NT2/D1 (cell line): ENCODE measurements at regions not wholly inside any gene's neighbourhood (a gene's known extent, or its start where the extent isn't known, plus 50 kb on each side); places are given as distances from the start of the nearest gene placed in this dataset.
"Not testable (repeated sequence)": the region's sequence is repeated elsewhere in the genome, so short reads cannot be mapped to it uniquely, and the experiment has no call there.

Experiments
- DNase-seq: peaks from one replicate; pipeline ENCODE4 v3.0.0-alpha.2; 2011; ENCODE audit warnings: low read depth, low spot score
- H3K27me3 ChIP-seq: 2 replicates; pipeline ENCODE4 v1.6.0; 2011; ENCODE audit warnings: mild to moderate bottlenecking; ENCODE audit not compliant: insufficient read length, insufficient read depth
- H3K36me3 ChIP-seq: 2 replicates; pipeline ENCODE4 v1.6.1; 2011; ENCODE audit warnings: mild to moderate bottlenecking, low read length, mixed read lengths; ENCODE audit not compliant: insufficient read depth, insufficient read length
- H3K4me1 ChIP-seq: 2 replicates; pipeline ENCODE4 v1.5.1; 2011; ENCODE audit not compliant: insufficient read depth, insufficient read length
- H3K4me3 ChIP-seq: 2 replicates; pipeline ENCODE4 v1.5.1; 2011; ENCODE audit warnings: low read depth; ENCODE audit not compliant: insufficient read length
- H3K9ac ChIP-seq: 2 replicates; pipeline ENCODE4 v1.6.0; 2011; ENCODE audit warnings: low read depth; ENCODE audit not compliant: insufficient read length
- H3K9me3 ChIP-seq: 2 replicates; pipeline ENCODE4 v1.5.1; 2011; ENCODE audit warnings: mild to moderate bottlenecking, low read length; ENCODE audit not compliant: insufficient read depth
- SUZ12 ChIP-seq: IDR thresholded peaks from 2 replicates; pipeline ENCODE4 v1.6.1; 2011; ENCODE audit not compliant: insufficient read length, insufficient read depth; ENCODE audit errors: extremely low read depth
- YY1 ChIP-seq: IDR thresholded peaks from 2 replicates; pipeline ENCODE4 v1.6.1; 2011; ENCODE audit not compliant: insufficient read length, insufficient read depth
- ZNF274 ChIP-seq: IDR thresholded peaks from 2 replicates; pipeline ENCODE4 v1.6.1; 2011; ENCODE audit warnings: mild to moderate bottlenecking, low read depth, low read length

DNA sequence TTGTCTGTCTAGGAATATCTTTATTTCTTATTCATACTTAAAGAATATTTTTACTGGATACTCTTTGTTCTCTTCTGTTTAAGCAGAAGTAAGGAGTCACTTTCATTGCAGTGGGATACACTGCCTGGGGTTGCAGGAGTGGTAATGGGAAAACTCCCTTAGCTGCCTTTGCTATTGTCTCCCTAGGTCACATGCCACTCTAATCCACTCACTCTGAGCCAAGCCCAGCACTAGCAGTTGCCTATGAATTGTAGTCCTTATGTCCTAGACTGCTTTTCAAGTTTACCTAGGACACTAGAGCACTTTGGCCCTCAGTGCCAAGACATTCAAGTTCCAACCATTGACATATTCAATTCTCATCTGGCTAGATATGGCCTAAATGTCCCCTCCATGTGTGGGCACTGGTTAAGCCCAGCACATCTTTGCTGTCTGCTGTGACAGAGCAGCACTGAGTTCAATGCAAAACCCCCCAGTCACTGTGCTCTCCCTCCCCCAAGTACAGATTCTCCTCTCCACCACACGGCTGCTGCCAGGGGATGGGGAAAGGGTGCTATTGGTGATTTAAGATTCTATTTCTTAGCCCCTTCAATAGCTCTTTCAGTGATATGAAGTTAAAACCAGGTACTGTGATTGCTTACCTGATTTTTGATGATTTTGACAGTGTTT lies 991.7 kb upstream of the KCND2 start:
- Histone ChIP-seq H3K36me3 (no peaks in the 10 kb centered on the region), H3K27me3 (no peaks in the 10 kb centered on the region), H3K4me1 (no peaks in the 10 kb centered on the region), H3K9ac (no peak overlapping the region), H3K9me3 (no peaks in the 10 kb centered on the region), H3K4me3 (no peak overlapping the region)
- no peak for DNase-seq
- TF ChIP-seq YY1 (no peak), SUZ12 (no peak), ZNF274 (no peak)

DNA sequence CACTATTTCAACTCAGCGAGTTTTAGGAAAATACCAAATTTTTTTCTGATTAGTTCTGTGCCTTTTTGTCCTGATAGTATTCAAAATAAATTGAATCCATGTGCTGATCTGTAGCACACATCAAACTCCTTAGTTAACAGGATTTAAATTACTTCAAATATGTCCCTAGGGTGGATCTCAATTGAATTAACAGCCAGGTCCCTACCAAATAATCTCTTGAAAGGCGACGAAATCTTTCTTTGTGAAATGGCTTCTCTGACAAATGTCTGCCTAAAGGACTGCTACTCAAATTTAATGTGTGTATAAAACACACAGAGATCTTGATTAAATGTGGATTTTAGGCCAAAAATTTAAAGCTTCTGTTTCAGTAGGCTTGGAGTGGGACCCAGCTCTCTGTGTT lies 989.6 kb upstream of the KCND2 start:
- Histone ChIP-seq H3K27me3 (no peaks in the 10 kb centered on the region), H3K4me3 (no peak overlapping the region), H3K4me1 (no peaks in the 10 kb centered on the region), H3K9ac (no peak overlapping the region), H3K9me3 (no peaks in the 10 kb centered on the region), H3K36me3 (no peaks in the 10 kb centered on the region)
- TF ChIP-seq YY1 (no peak), SUZ12 (no peak), ZNF274 (no peak)
- no peak for DNase-seq

DNA sequence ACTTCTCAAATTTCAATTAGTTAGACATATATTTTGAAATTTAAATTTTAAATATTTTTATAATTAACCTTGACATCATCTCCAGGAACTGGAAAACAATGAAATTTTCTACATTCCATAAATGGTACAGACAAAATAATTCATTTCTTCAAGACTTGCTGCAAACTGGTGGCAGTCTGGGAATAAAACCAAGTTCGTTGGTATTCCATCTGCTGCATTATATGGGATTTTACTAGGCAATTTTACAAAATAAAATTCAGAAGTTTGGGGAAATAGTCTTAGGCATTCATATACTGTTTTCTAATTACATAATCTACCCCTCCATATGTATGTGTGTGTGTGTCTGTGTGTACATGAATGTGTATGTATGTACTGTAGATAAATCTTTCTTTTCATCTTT lies 984.6 kb upstream of the KCND2 start:
- Histone ChIP-seq H3K9me3 (no peaks in the 10 kb centered on the region), H3K27me3 (no peaks in the 10 kb centered on the region), H3K36me3 (no peaks in the 10 kb centered on the region), H3K4me3 (no peak overlapping the region), H3K4me1 (no peaks in the 10 kb centered on the region), H3K9ac (no peak overlapping the region)
- DNase-seq, result no peak
- TF ChIP-seq SUZ12, result no peak
- TF ChIP-seq YY1, result no peak
- TF ChIP-seq ZNF274, result no peak

DNA sequence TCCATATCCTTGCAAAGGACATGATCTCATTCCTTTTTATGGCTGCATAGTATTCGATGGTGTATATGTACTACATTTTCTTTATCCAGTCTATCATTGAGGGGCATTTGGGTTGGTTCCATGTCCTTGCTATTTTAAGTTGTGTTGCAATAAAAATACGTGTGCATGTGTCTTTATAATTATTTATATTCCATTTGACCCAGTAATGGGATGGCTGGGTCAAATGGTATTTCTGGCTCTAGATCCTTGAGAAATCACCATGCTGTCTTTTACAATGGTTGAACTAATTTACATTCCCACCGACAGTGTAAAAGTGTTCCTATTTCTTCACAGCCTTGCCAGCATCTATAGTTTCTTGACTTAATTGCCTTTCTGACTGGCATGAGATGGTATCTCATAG lies 972.6 kb upstream of the KCND2 start:
- H3K4me1 ChIP-seq, H3K9ac ChIP-seq, H3K27me3 ChIP-seq, H3K36me3 ChIP-seq, H3K4me3 ChIP-seq, DNase-seq, H3K9me3 ChIP-seq: not testable (repeated sequence)

DNA sequence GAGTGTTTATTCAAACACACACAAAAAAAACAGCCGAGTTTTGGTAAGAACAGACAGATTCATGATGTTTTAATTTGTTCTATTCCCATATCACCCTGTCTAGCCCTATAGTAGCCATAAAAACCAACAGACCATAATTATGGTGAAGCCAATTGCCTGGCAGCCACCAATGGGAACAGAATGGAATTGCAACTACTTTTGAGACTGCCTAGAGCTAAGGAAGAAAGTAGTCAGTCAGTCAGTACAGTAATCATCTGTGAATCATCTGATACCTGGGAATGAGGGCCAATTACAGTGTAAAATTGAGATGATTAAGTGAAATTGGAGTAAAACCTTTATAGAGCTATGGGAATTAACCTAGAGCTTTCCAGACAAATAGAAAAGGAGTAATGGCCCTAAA lies 952.7 kb upstream of the KCND2 start:
- no peaks in the 10 kb centered on the region for H3K27me3 ChIP-seq
- H3K9me3 ChIP-seq, result no peaks in the 10 kb centered on the region
- TF ChIP-seq ZNF274, result no peak
- TF ChIP-seq SUZ12, result no peak
- TF ChIP-seq YY1, result no peak
- no peak overlapping the region for H3K9ac ChIP-seq
- H3K4me1 ChIP-seq, result no peaks in the 10 kb centered on the region
- no peak overlapping the region for H3K4me3 ChIP-seq
- no peaks in the 10 kb centered on the region for H3K36me3 ChIP-seq
- no peak for DNase-seq

DNA sequence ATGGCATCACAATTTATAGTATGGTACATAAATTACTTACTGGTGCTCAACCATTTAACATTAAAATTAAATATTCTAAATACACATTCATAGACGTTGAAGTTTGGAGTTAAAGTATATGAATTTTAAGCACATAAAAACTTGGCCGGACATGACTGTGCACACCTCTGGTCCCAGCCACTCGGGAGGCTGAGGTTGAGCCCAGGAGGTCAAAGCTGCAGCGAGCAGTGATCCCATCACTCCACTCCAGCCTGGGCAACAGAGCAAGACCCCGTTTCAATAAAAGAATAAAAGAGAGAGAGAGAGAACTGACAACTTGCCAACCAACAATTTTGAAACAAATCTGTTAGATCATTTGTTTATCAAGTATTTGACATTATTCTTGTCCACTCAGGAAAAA lies 943.3 kb upstream of the KCND2 start:
- Histone ChIP-seq H3K36me3 (no peaks in the 10 kb centered on the region), H3K4me1 (no peaks in the 10 kb centered on the region), H3K4me3 (no peak overlapping the region), H3K9me3 (no peaks in the 10 kb centered on the region), H3K9ac (no peak overlapping the region), H3K27me3 (no peaks in the 10 kb centered on the region)
- TF ChIP-seq YY1 (no peak), SUZ12 (no peak), ZNF274 (no peak)
- DNase-seq, result no peak

DNA sequence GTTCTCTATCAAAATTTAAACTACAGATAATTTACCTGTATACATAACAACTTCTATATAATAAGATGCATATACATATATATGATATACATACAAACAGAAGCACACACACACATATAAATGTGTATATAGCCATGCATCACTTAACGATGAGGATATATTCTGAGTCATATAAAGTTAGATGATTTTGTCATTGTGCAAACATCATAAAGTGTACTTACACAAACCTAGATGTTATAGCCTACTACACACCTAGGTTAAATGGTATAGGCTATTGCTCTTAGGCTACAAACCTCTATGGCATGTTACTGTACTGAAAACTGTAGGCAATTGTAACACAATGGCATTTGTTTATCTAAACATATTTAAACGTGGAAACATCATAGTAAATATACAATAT lies 937.6 kb upstream of the KCND2 start:
- TF ChIP-seq YY1 (no peak), ZNF274 (no peak), SUZ12 (no peak)
- H3K9ac ChIP-seq, result no peak overlapping the region
- no peak for DNase-seq
- no peaks in the 10 kb centered on the region for H3K27me3 ChIP-seq
- no peaks in the 10 kb centered on the region for H3K36me3 ChIP-seq
- H3K4me1 ChIP-seq, result no peaks in the 10 kb centered on the region
- H3K4me3 ChIP-seq, result no peak overlapping the region
- H3K9me3 ChIP-seq, result no peaks in the 10 kb centered on the region

DNA sequence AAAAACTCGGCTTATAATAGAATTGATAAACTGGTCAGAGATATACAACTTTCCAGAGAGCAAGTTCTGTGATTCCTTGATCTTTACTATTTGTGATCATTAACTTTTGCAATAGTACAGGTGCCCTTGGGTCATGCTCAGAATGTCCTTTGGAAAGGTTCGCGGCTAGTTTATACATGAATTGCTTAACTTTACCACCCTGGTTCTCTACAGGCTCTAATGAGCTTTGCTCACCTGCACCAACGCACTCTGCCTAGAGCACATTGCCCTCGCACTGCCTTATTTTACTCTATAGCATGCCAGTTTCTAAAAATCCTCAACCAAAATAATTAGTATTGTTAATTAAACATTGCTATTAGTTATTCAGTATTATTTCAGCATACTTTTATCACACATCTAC lies 931.2 kb upstream of the KCND2 start:
- Histone ChIP-seq H3K27me3 (no peaks in the 10 kb centered on the region), H3K4me3 (no peak overlapping the region), H3K9me3 (no peaks in the 10 kb centered on the region), H3K4me1 (no peaks in the 10 kb centered on the region), H3K9ac (no peak overlapping the region), H3K36me3 (no peaks in the 10 kb centered on the region)
- TF ChIP-seq ZNF274, result no peak
- no peak for TF ChIP-seq YY1
- TF ChIP-seq SUZ12, result no peak
- DNase-seq, result no peak
